HepG2 (cell line): ENCODE measurements at regions not wholly inside any gene's neighbourhood (a gene's known extent, or its start where the extent isn't known, plus 50 kb on each side); places are given as distances from the start of the nearest gene placed in this dataset.

Experiments used
- ATAC-seq: fragments of 200-7000 bp; cut with Tn5 transposase; 3 replicates; pipeline ENCODE4 v1.9.1; 2020; ENCODE audit warnings: mild to moderate bottlenecking, moderate library complexity
- BruUV-seq: library from RNA; stranded (reverse); fragments of 400-500 nt; replicated peaks from 2 replicates; lab custom pipeline; 2021; lab: Mats Ljungman, UMichigan
- CTCF ChIA-PET: fragments of 300-600 bp; formaldehyde crosslinking; extraction: SDS; loops from one replicate; lab custom pipeline; 2021; ENCODE audit warnings: low total read pairs, inconsistent platforms, low intra/inter-chr PET ratio; lab: Yijun Ruan, JAX
- POLR2A ChIA-PET: fragments of 350-600 bp; sonication (Branson Sonifier 250); formaldehyde crosslinking; loops from one replicate; lab custom pipeline; 2020; ENCODE audit warnings: antibody characterized with exemption, inconsistent platforms; lab: Yijun Ruan, JAX
- DNase-seq: peaks from one replicate; pipeline ENCODE4 v3.0.0-alpha.2; 2015; ENCODE audit warnings: low spot score
- FAIRE-seq: peaks from 3 replicates; lab custom pipeline; 2011; peaks lifted over from hg19 to GRCh38; lab: Jason Lieb, UNC
- H2AFZ ChIP-seq: one replicate; pipeline ENCODE4 v1.6.1; 2011; ENCODE audit warnings: low read length, inconsistent platforms
- H3K27ac ChIP-seq: fragments of 300-600 bp; 3 replicates; pipeline ENCODE4 v1.8.0; 2011; ENCODE audit warnings: mixed run types, mild to moderate bottlenecking, mixed read lengths, low read length, inconsistent platforms; ENCODE audit not compliant: insufficient read depth; ENCODE audit errors: extremely low read length
- H3K27me3 ChIP-seq, 2 experiments: fragments of 200-600 bp in 1 of 2; 2 replicates in 1 of 2; 3 replicates in 1 of 2; pipeline versions ENCODE4 v1.6.0 to v1.8.0; 2011; ENCODE audit warnings: low read length in 2 of 2, mild to moderate bottlenecking in 2 of 2, moderate library complexity in 2 of 2, inconsistent platforms in 1 of 2; ENCODE audit not compliant: insufficient read depth in 2 of 2, control insufficient read depth in 1 of 2
- H3K36me3 ChIP-seq, 2 experiments: fragments of 200-600 bp in 1 of 2; replicated peaks in 1 of 2; 2 replicates in 1 of 2; 3 replicates in 1 of 2; pipeline versions ENCODE4 v1.5.1 to v1.8.0; 2011; ENCODE audit warnings: low read length in 2 of 2, inconsistent platforms in 1 of 2; ENCODE audit not compliant: insufficient read depth in 2 of 2, control insufficient read depth in 1 of 2
- H3K4me1 ChIP-seq: 2 replicates; pipeline ENCODE4 v1.5.1; 2012; ENCODE audit warnings: low read length, inconsistent platforms; ENCODE audit not compliant: insufficient read depth
- H3K4me2 ChIP-seq: 2 replicates; pipeline ENCODE4 v1.6.0; 2011; ENCODE audit warnings: low read depth, low read length, inconsistent platforms
- H3K4me3 ChIP-seq, 3 experiments: fragments of 200-600 bp in 1 of 3; sonication (generic), shearing (Covaris generic) in 1 of 3; replicated peaks in 1 of 3; 2 replicates each; pipeline ENCODE4 v1.5.1; 2011 to 2016; ENCODE audit warnings: low read length in 3 of 3, inconsistent platforms in 2 of 3, low read depth in 2 of 3, mild to moderate bottlenecking in 2 of 3, control low read depth in 1 of 3, mixed read lengths in 1 of 3; ENCODE audit not compliant: insufficient read depth in 1 of 3
- H3K79me2 ChIP-seq: one replicate; pipeline ENCODE4 v1.6.1; 2011; ENCODE audit warnings: low read length, inconsistent platforms; ENCODE audit not compliant: insufficient read depth
- H3K9ac ChIP-seq: 2 replicates; pipeline ENCODE4 v1.6.0; 2011; ENCODE audit warnings: mild to moderate bottlenecking, low read depth, low read length, inconsistent platforms; ENCODE audit not compliant: insufficient read depth
- H3K9me3 ChIP-seq: 2 replicates; pipeline ENCODE4 v1.5.1; 2012; ENCODE audit warnings: mild to moderate bottlenecking, low read length
- H4K20me1 ChIP-seq: 2 replicates; pipeline ENCODE4 v1.6.0; 2011; ENCODE audit warnings: inconsistent platforms, mild to moderate bottlenecking, low read length, moderate library complexity; ENCODE audit not compliant: insufficient read depth
- GTF2F1 ChIP-seq: fragments of 150-350 bp; IDR thresholded peaks from 2 replicates; pipeline ENCODE4 v1.6.1; 2014; ENCODE audit warnings: low read length
- PITX1 ChIP-seq: sonication (generic); formaldehyde crosslinking; IDR thresholded peaks from 2 replicates; pipeline ENCODE4 v1.5.1; 2020; ENCODE audit warnings: mild to moderate bottlenecking, missing genetic modification reagents
- RAD21 ChIP-seq: fragments of 450-650 bp; formaldehyde crosslinking; IDR thresholded peaks from 2 replicates; pipeline ENCODE4 v1.5.0; 2020; ENCODE audit warnings: mild to moderate bottlenecking
- REXO4 ChIP-seq: sonication (generic); formaldehyde crosslinking; IDR thresholded peaks from 2 replicates; pipeline ENCODE4 v1.8.0; 2022; ENCODE audit warnings: missing genetic modification reagents, mild to moderate bottlenecking, borderline replicate concordance
- SRF ChIP-seq: IDR thresholded peaks from 2 replicates; pipeline ENCODE4 v1.6.1; 2011; ENCODE audit warnings: mild to moderate bottlenecking, low read depth, low read length, moderate library complexity
- TARDBP ChIP-seq: sonication (generic); formaldehyde crosslinking; IDR thresholded peaks from 2 replicates; pipeline ENCODE4 v1.8.0; 2022; ENCODE audit warnings: mild to moderate bottlenecking, missing genetic modification reagents
- WIZ ChIP-seq: sonication (generic); formaldehyde crosslinking; IDR thresholded peaks from 2 replicates; pipeline ENCODE4 v1.5.1; 2020; ENCODE audit warnings: mild to moderate bottlenecking, missing genetic modification reagents
- ZNF124 ChIP-seq: sonication (generic); formaldehyde crosslinking; IDR thresholded peaks from 2 replicates; pipeline ENCODE4 v1.4.0; 2020; ENCODE audit warnings: missing genetic modification reagents
- ZNF30 ChIP-seq: sonication (generic); formaldehyde crosslinking; IDR thresholded peaks from 2 replicates; pipeline ENCODE4 v1.5.0; 2020; ENCODE audit warnings: mild to moderate bottlenecking, missing genetic modification reagents
- ZNF530 ChIP-seq: sonication (generic); formaldehyde crosslinking; IDR thresholded peaks from 2 replicates; pipeline ENCODE4 v1.5.0; 2020; ENCODE audit warnings: low read depth, mild to moderate bottlenecking, missing genetic modification reagents
- ZSCAN20 ChIP-seq: sonication (generic); formaldehyde crosslinking; IDR thresholded peaks from 2 replicates; pipeline ENCODE4 v1.4.0; 2020; ENCODE audit warnings: missing genetic modification reagents, mild to moderate bottlenecking, borderline replicate concordance
- ZSCAN25 ChIP-seq: sonication (generic); formaldehyde crosslinking; IDR thresholded peaks from 2 replicates; pipeline ENCODE4 v1.8.0; 2022; ENCODE audit warnings: mild to moderate bottlenecking, missing genetic modification reagents
- WGBS: methylation state at CpG from one replicate; pipeline ENCODE4 v1.1.6; 2017; ENCODE audit warnings: low lambda C conversion rate; 5-methylcytosine and 5-hydroxymethylcytosine counted together
- in situ Hi-C: cut with HindIII; loops from 2 replicates; pipeline ENCODE4 v1.10.0; 2017; ENCODE audit warnings: low pct_unique_long_range_greater_than_20kb; ENCODE audit not compliant: extremely low pct_ligation_motif_present
- intact Hi-C: fragments of 100-400 bp; cut with micrococcal nuclease; formaldehyde crosslinking; loops from one replicate; pipeline ENCODE4 v1.10.0; 2022; ENCODE audit not compliant: unreplicated experiment
- TF ChIP-seq, protein P1 (sequence below): sonication (generic); formaldehyde crosslinking; IDR thresholded peaks from 2 replicates; pipeline ENCODE4 v1.8.1; 2023; ENCODE audit warnings: mild to moderate bottlenecking, missing genetic modification reagents
- TF ChIP-seq, protein P2 (sequence below): IDR thresholded peaks from 2 replicates; pipeline ENCODE4 v1.6.1; 2016; ENCODE audit warnings: low read depth, missing genetic modification reagents, missing compliant biosample characterization
- TF ChIP-seq, protein P3 (sequence below): sonication (generic); formaldehyde crosslinking; IDR thresholded peaks from 2 replicates; pipeline ENCODE4 v1.5.0; 2020; ENCODE audit warnings: mild to moderate bottlenecking, low read depth, missing genetic modification reagents, borderline replicate concordance
- TF ChIP-seq, protein P4 (sequence below): sonication (generic); IDR thresholded peaks from 2 replicates; pipeline ENCODE4 v1.6.1; 2016; ENCODE audit warnings: low read depth, borderline replicate concordance
- TF ChIP-seq, protein P5 (sequence below): sonication (generic); formaldehyde crosslinking; IDR thresholded peaks from 2 replicates; pipeline ENCODE4 v1.4.0; 2020; ENCODE audit warnings: mild to moderate bottlenecking, missing genetic modification reagents

DNA sequence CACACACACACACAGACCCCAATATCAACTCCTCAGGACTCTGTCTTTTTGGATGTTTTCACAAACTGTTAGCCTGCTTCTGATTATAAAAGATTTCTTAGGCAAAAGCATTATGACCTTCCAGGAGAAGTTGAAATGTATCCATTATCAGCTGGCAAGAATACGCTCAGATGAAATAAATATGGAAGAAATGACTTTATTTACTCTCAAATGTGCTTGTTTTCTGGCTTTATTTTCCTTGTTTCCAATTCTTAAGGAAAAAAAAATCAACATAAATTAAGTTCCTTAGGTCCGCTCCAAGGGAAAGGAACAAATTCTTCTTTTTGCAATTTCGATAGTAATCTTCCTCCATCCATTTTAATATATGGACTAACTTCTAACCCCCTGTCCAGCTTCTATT lies 175.6 kb upstream of the HCCS start:
- intact Hi-C loops, result no loop called here
- ATAC-seq, result no peak
- TF ChIP-seq RAD21 (CRISPR knock-in tag) (no peak), TARDBP (CRISPR knock-in tag) (no peak), ZNF124 (no peak), REXO4 (CRISPR knock-in tag) (no peak), ZNF530 (CRISPR knock-in tag) (no peak), PITX1 (CRISPR knock-in tag) (no peak), SRF (no peak), GTF2F1 (no peak), ZNF30 (CRISPR knock-in tag) (no peak), WIZ (CRISPR knock-in tag) (no peak), ZSCAN25 (CRISPR knock-in tag) (no peak), ZSCAN20 (CRISPR knock-in tag) (no peak)
- TF ChIP-seq, protein P1, sequence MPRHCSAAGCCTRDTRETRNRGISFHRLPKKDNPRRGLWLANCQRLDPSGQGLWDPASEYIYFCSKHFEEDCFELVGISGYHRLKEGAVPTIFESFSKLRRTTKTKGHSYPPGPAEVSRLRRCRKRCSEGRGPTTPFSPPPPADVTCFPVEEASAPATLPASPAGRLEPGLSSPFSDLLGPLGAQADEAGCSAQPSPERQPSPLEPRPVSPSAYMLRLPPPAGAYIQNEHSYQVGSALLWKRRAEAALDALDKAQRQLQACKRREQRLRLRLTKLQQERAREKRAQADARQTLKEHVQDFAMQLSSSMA (CRISPR knock-in tag), result no peak
- TF ChIP-seq, protein P2, sequence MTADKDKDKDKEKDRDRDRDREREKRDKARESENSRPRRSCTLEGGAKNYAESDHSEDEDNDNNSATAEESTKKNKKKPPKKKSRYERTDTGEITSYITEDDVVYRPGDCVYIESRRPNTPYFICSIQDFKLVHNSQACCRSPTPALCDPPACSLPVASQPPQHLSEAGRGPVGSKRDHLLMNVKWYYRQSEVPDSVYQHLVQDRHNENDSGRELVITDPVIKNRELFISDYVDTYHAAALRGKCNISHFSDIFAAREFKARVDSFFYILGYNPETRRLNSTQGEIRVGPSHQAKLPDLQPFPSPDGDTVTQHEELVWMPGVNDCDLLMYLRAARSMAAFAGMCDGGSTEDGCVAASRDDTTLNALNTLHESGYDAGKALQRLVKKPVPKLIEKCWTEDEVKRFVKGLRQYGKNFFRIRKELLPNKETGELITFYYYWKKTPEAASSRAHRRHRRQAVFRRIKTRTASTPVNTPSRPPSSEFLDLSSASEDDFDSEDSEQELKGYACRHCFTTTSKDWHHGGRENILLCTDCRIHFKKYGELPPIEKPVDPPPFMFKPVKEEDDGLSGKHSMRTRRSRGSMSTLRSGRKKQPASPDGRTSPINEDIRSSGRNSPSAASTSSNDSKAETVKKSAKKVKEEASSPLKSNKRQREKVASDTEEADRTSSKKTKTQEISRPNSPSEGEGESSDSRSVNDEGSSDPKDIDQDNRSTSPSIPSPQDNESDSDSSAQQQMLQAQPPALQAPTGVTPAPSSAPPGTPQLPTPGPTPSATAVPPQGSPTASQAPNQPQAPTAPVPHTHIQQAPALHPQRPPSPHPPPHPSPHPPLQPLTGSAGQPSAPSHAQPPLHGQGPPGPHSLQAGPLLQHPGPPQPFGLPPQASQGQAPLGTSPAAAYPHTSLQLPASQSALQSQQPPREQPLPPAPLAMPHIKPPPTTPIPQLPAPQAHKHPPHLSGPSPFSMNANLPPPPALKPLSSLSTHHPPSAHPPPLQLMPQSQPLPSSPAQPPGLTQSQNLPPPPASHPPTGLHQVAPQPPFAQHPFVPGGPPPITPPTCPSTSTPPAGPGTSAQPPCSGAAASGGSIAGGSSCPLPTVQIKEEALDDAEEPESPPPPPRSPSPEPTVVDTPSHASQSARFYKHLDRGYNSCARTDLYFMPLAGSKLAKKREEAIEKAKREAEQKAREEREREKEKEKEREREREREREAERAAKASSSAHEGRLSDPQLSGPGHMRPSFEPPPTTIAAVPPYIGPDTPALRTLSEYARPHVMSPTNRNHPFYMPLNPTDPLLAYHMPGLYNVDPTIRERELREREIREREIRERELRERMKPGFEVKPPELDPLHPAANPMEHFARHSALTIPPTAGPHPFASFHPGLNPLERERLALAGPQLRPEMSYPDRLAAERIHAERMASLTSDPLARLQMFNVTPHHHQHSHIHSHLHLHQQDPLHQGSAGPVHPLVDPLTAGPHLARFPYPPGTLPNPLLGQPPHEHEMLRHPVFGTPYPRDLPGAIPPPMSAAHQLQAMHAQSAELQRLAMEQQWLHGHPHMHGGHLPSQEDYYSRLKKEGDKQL (CRISPR knock-in tag), result no peak
- TF ChIP-seq, protein P3, sequence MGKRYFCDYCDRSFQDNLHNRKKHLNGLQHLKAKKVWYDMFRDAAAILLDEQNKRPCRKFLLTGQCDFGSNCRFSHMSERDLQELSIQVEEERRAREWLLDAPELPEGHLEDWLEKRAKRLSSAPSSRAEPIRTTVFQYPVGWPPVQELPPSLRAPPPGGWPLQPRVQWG (CRISPR knock-in tag), result no peak
- TF ChIP-seq, protein P4, sequence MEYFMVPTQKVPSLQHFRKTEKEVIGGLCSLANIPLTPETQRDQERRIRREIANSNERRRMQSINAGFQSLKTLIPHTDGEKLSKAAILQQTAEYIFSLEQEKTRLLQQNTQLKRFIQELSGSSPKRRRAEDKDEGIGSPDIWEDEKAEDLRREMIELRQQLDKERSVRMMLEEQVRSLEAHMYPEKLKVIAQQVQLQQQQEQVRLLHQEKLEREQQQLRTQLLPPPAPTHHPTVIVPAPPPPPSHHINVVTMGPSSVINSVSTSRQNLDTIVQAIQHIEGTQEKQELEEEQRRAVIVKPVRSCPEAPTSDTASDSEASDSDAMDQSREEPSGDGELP, result no peak
- TF ChIP-seq, protein P5, sequence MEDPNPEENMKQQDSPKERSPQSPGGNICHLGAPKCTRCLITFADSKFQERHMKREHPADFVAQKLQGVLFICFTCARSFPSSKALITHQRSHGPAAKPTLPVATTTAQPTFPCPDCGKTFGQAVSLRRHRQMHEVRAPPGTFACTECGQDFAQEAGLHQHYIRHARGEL (CRISPR knock-in tag), result no peak

More for the DNA sequence above, 175.6 kb upstream of the HCCS start:
- ChIA-PET CTCF (no interaction called here), POLR2A (no interaction called here)
- no peak overlapping the region for H3K4me3 ChIP-seq
- no TSS peak for BruUV-seq
- no peak overlapping the region for H3K9ac ChIP-seq
- H3K36me3 ChIP-seq, result no peaks in the 10 kb centered on the region
- H3K27ac ChIP-seq, result no peak overlapping the region
- H3K9me3 ChIP-seq, result no peaks in the 10 kb centered on the region
- H3K79me2 ChIP-seq, result no peaks in the 10 kb centered on the region
- H3K4me2 ChIP-seq, result no peak overlapping the region
- H3K27me3 ChIP-seq, result no peaks in the 10 kb centered on the region
- peaks cover 12% of the 10 kb centered on the region for H3K4me1 ChIP-seq
- no peak for FAIRE-seq
- no peaks in the 10 kb centered on the region for H4K20me1 ChIP-seq
- no peak for DNase-seq
- no peak overlapping the region for H2AFZ ChIP-seq
- WGBS, result 95% methylated on average over 3 of the region's 3 CpGs
- in situ Hi-C loops, result no loop called here
